H1 (cell line): ENCODE measurements at regions not wholly inside any gene's neighbourhood (a gene's known extent, or its start where the extent isn't known, plus 50 kb on each side); places are given as distances from the start of the nearest gene placed in this dataset.

Experiments used
- CTCF ChIA-PET: fragments of 300-600 bp; sonication (Branson Sonifier 250); formaldehyde crosslinking; loops from one replicate; lab custom pipeline; 2021; ENCODE audit not compliant: partially characterized antibody; lab: Charles Lee
- POLR2A ChIA-PET: fragments of 300-600 bp; sonication (Branson Sonifier 250); formaldehyde crosslinking; loops from one replicate; lab custom pipeline; 2021; ENCODE audit warnings: inconsistent platforms; ENCODE audit not compliant: partially characterized antibody; lab: Charles Lee
- DNase-seq, 2 experiments: peaks; one replicate each; pipeline versions ENCODE4 v3.0.0 to v3.0.0-alpha.2; 2010 to 2022; ENCODE audit warnings: low spot score in 2 of 2, low read depth in 1 of 2, mixed read lengths in 1 of 2
- FAIRE-seq: peaks from 2 replicates; lab custom pipeline; 2011; peaks lifted over from hg19 to GRCh38; lab: Jason Lieb, UNC
- H2AFZ ChIP-seq: 2 replicates; pipeline ENCODE4 v1.8.1; 2012; ENCODE audit warnings: low read length, inconsistent platforms
- H2AK5ac ChIP-seq: 2 replicates; pipeline ENCODE4 v1.6.1; 2013; ENCODE audit warnings: low read depth, low read length
- H2BK120ac ChIP-seq: replicated peaks from 2 replicates; pipeline ENCODE3; 2013; ENCODE audit warnings: low read depth, low read length, inconsistent platforms
- H2BK12ac ChIP-seq: 2 replicates; pipeline ENCODE4 v1.6.1; 2013; ENCODE audit warnings: low read depth, low read length
- H2BK15ac ChIP-seq: 2 replicates; pipeline ENCODE4 v1.6.1; 2013; ENCODE audit warnings: low read length
- H2BK20ac ChIP-seq: 2 replicates; pipeline ENCODE4 v1.6.1; 2013; ENCODE audit warnings: low read length
- H2BK5ac ChIP-seq: 2 replicates; pipeline ENCODE4 v1.6.1; 2013; ENCODE audit warnings: low read depth, low read length
- H3K14ac ChIP-seq: 2 replicates; pipeline ENCODE4 v1.6.1; 2013; ENCODE audit warnings: inconsistent platforms; ENCODE audit not compliant: insufficient read length
- H3K18ac ChIP-seq: 2 replicates; pipeline ENCODE4 v1.6.1; 2013; ENCODE audit warnings: low read length; ENCODE audit errors: extremely low read depth
- H3K23ac ChIP-seq: 2 replicates; pipeline ENCODE4 v1.6.1; 2013; ENCODE audit warnings: inconsistent platforms; ENCODE audit not compliant: insufficient read length
- H3K23me2 ChIP-seq: 2 replicates; pipeline ENCODE4 v1.6.1; 2013; ENCODE audit warnings: low read depth, low read length
- H3K27ac ChIP-seq: 2 replicates; pipeline ENCODE4 v1.6.1; 2011; ENCODE audit warnings: low read depth, low read length, inconsistent platforms
- H3K27me3 ChIP-seq, 4 experiments: replicated peaks in 1 of 4; 1 replicate in 1 of 4; 2 replicates in 3 of 4; pipeline versions ENCODE4 v1.6.1 to v1.8.1; 2011 to 2013; ENCODE audit warnings: low read length in 3 of 4, mild to moderate bottlenecking in 3 of 4, inconsistent platforms in 2 of 4, mixed read lengths in 2 of 4, moderate library complexity in 1 of 4; ENCODE audit not compliant: control insufficient read depth in 3 of 4, insufficient read depth in 3 of 4; ENCODE audit errors: extremely low read depth in 1 of 4
- H3K36me3 ChIP-seq, 4 experiments: 2 replicates each; pipeline versions ENCODE4 v1.6.1 to v1.8.1; 2011 to 2013; ENCODE audit warnings: mild to moderate bottlenecking in 4 of 4, low read length in 3 of 4, moderate library complexity in 2 of 4, control low read depth in 1 of 4, inconsistent platforms in 1 of 4; ENCODE audit not compliant: insufficient read depth in 4 of 4, control insufficient read depth in 2 of 4
- H3K4ac ChIP-seq: replicated peaks from 2 replicates; pipeline ENCODE3; 2013; ENCODE audit warnings: low read length, low read depth, mixed read lengths, inconsistent platforms; ENCODE audit not compliant: insufficient read length
- H3K4me1 ChIP-seq, 4 experiments: replicated peaks in 1 of 4; 1 replicate in 1 of 4; 2 replicates in 3 of 4; pipeline versions ENCODE4 v1.6.1 to v1.8.1; 2011 to 2013; ENCODE audit warnings: low read length in 3 of 4, inconsistent platforms in 2 of 4, mixed read lengths in 1 of 4; ENCODE audit not compliant: insufficient read depth in 4 of 4, control insufficient read depth in 3 of 4
- H3K4me2 ChIP-seq, 2 experiments: 2 replicates each; pipeline versions ENCODE4 v1.6.1 to v1.8.1; 2011 to 2013; ENCODE audit warnings: low read depth in 2 of 2, low read length in 2 of 2, control low read depth in 1 of 2, inconsistent platforms in 1 of 2, mild to moderate bottlenecking in 1 of 2; ENCODE audit not compliant: insufficient read depth in 1 of 2
- H3K4me3 ChIP-seq, 4 experiments: fragments of 200-600, 300-600 bp in 1 of 4; sonication (generic), shearing (Covaris generic), sonication (Bioruptor Twin) in 1 of 4; 2 replicates each; pipeline versions ENCODE4 v1.5.1 to v1.8.1; 2011 to 2016; ENCODE audit warnings: low read length in 4 of 4, low read depth in 3 of 4, control low read depth in 2 of 4, inconsistent platforms in 2 of 4, mild to moderate bottlenecking in 2 of 4, mixed read lengths in 1 of 4, moderate library complexity in 1 of 4; ENCODE audit not compliant: insufficient read depth in 2 of 4; ENCODE audit errors: extremely low read depth in 1 of 4
- H3K56ac ChIP-seq: replicated peaks from 2 replicates; pipeline ENCODE3; 2013; ENCODE audit warnings: low read depth, mild to moderate bottlenecking, mixed read lengths, low read length, inconsistent platforms; ENCODE audit not compliant: insufficient read length
- H3K79me1 ChIP-seq: 2 replicates; pipeline ENCODE4 v1.6.1; 2013; ENCODE audit warnings: low read depth, low read length, control low read depth
- H3K79me2 ChIP-seq, 2 experiments: 2 replicates each; pipeline versions ENCODE4 v1.6.1 to v1.8.1; 2012 to 2013; ENCODE audit warnings: low read length in 2 of 2, mild to moderate bottlenecking in 2 of 2, inconsistent platforms in 1 of 2; ENCODE audit not compliant: insufficient read depth in 2 of 2, control insufficient read depth in 1 of 2
- H3K9ac ChIP-seq, 4 experiments: replicated peaks in 1 of 4; 1 replicate in 1 of 4; 2 replicates in 3 of 4; pipeline versions ENCODE4 v1.6.1 to v1.8.1; 2011 to 2013; ENCODE audit warnings: low read depth in 3 of 4, low read length in 3 of 4, control low read depth in 2 of 4, mild to moderate bottlenecking in 2 of 4, moderate library complexity in 2 of 4, inconsistent platforms in 1 of 4; ENCODE audit errors: extremely low read depth in 1 of 4
- H3K9me3 ChIP-seq, 2 experiments: 2 replicates each; pipeline versions ENCODE4 v1.6.1 to v1.8.1; 2012 to 2013; ENCODE audit warnings: mild to moderate bottlenecking in 2 of 2, moderate library complexity in 2 of 2, control low read depth in 1 of 2, inconsistent platforms in 1 of 2, low read depth in 1 of 2, low read length in 1 of 2, mixed read lengths in 1 of 2; ENCODE audit not compliant: insufficient read depth in 2 of 2
- H4K20me1 ChIP-seq, 2 experiments: replicated peaks in 1 of 2; 2 replicates each; pipeline versions ENCODE3 to v1.8.1; 2011 to 2013; ENCODE audit warnings: inconsistent platforms in 2 of 2, low read length in 2 of 2, mild to moderate bottlenecking in 1 of 2; ENCODE audit not compliant: insufficient read depth in 2 of 2, control insufficient read depth in 1 of 2
- H4K5ac ChIP-seq: 2 replicates; pipeline ENCODE4 v1.6.1; 2013; ENCODE audit warnings: low read length, low read depth, mixed read lengths, inconsistent platforms; ENCODE audit not compliant: insufficient read length
- H4K8ac ChIP-seq: 2 replicates; pipeline ENCODE4 v1.8.0; 2013; ENCODE audit warnings: mild to moderate bottlenecking, moderate library complexity, low read length, inconsistent platforms; ENCODE audit not compliant: insufficient read depth; ENCODE audit errors: extremely low read depth
- H4K91ac ChIP-seq: replicated peaks from 2 replicates; pipeline ENCODE3; 2013; ENCODE audit warnings: low read length, mixed read lengths, inconsistent platforms; ENCODE audit not compliant: insufficient read length
- NRF1 ChIP-seq: IDR thresholded peaks from 2 replicates; pipeline ENCODE4 v1.6.1; 2011; ENCODE audit warnings: mild to moderate bottlenecking, low read depth, low read length, improper control_type of control experiment
- WGBS, 2 experiments: shearing (Covaris generic) in 1 of 2; methylation state at CpG; one replicate each; pipeline versions ENCODE4 v1.1.6 to v1.1.7; 2013 to 2015; ENCODE audit warnings: low lambda C conversion rate in 2 of 2, mixed read lengths in 2 of 2, inconsistent platforms in 1 of 2, low coverage in 1 of 2, missing lambda C conversion rate in 1 of 2; ENCODE audit not compliant: insufficient replicate concordance in 2 of 2, insufficient coverage in 1 of 2, insufficient read length in 1 of 2; ENCODE audit errors: extremely low coverage in 1 of 2, missing lambda C conversion rate in 1 of 2; 5-methylcytosine and 5-hydroxymethylcytosine counted together

GRCh38 chr5:175319199-175319598 is 124.8 kb downstream of the DRD1 start:
- Histone ChIP-seq H3K79me1 (no peaks in the 10 kb centered on the region), H2BK20ac (no peak overlapping the region), H3K36me3 (no peaks in the 10 kb centered on the region), H3K14ac (no peak overlapping the region), H3K9me3 (no peaks in the 10 kb centered on the region), H3K23ac (no peak overlapping the region), H3K18ac (no peak overlapping the region), H4K20me1 (no peaks in the 10 kb centered on the region), H2BK12ac (no peak overlapping the region), H3K4me2 (no peak overlapping the region), H2BK120ac (no peak overlapping the region), H3K79me2 (no peaks in the 10 kb centered on the region), H2BK15ac (no peak overlapping the region), H3K23me2 (no peaks in the 10 kb centered on the region), H3K4ac (no peak overlapping the region), H4K8ac (no peak overlapping the region), H3K9ac (no peak overlapping the region), H4K91ac (no peak overlapping the region), H3K4me3 (no peak overlapping the region), H4K5ac (no peak overlapping the region), H2BK5ac (no peak overlapping the region), H2AFZ (no peak overlapping the region), H2AK5ac (no peak overlapping the region), H3K27ac (no peak overlapping the region), H3K27me3 (no peaks in the 10 kb centered on the region), H3K56ac (no peak overlapping the region), H3K4me1 (no peaks in the 10 kb centered on the region)
- DNase-seq (no peak), FAIRE-seq (peak; percentile 55)
- TF ChIP-seq NRF1: no peak
- ChIA-PET POLR2A (no interaction called here), CTCF (interaction anchor here (2.7 kb wide), 1 partner anchor 19 kb away, joined by 6 read pairs; no protein-coding TSS in a partner anchor)
- 53% methylated on average over 2 of the region's 2 CpGs; no CpG with 5 or more reads in 1 of the 2 experiments for WGBS, 2 experiments
